Fibroblast of skin of scalp (primary cell): ENCODE measurements at regions not wholly inside any gene's neighbourhood (a gene's known extent, or its start where the extent isn't known, plus 50 kb on each side); places are given as distances from the start of the nearest gene placed in this dataset.
"Not testable (repeated sequence)": the region's sequence is repeated elsewhere in the genome, so short reads cannot be mapped to it uniquely, and the experiment has no call there.

Experiments
- DNase-seq: peaks from one replicate; pipeline ENCODE4 v3.0.0-alpha.2; 2013

- DNase-seq, result not testable (repeated sequence)
These were observed 206.6 kb upstream of the HTR1E start for GRCh38 chr6:86730772-86731171.

GRCh38 chr6:86730216-86730615 lies 207.1 kb upstream of the HTR1E start:
- DNase-seq, result no peak

DNA sequence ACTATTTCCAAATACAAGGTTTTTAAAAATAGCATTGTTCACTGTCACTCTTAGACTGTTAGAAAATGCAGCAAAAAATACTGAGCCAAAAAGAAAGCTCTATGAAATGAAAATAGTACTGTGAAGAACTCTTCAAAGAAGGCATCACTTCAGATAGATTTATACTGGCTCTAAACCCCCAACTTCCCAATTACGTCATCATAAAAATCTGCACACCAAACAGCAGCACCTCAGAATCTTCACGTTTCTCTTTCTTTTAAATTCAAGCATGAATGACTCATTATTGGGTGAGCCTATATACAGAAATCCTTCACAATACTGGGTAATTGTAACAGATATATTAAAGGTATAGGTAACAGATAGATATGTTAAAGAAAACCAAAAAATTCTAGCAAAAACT lies 208.4 kb upstream of the HTR1E start:
- no peak for DNase-seq

GRCh38 chr6:86724695-86725094 lies 212.6 kb upstream of the HTR1E start:
- no peak for DNase-seq

- DNase-seq, result peak; percentile 4
These were observed 213.6 kb upstream of the HTR1E start for GRCh38 chr6:86723729-86724128.

- DNase-seq, result no peak
These were observed 214.2 kb upstream of the HTR1E start for GRCh38 chr6:86723151-86723550.

DNA sequence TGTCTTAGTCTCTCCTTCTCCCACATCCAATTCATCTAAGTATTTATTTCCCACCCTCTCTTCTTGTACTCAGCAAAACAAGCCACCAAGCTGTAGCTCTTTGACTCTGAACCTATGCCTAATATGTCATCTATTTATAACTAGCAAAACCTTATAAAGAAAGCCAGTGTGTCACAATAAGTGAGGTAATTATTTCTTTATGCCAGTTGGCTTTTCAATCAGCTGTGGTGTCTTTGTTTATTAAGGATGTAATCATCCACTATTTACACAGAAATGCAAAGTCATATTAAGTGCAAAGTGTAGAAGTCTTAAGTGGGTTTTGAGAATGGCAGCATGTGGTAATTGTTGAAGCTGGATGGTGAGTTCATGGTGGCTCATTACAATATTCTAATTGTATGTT lies 215.2 kb upstream of the HTR1E start:
- DNase-seq, result no peak

- no peak for DNase-seq
These were observed 221.7 kb upstream of the HTR1E start for GRCh38 chr6:86715676-86716075.

GRCh38 chr6:86712039-86712438 lies 225.3 kb upstream of the HTR1E start:
- no peak for DNase-seq

- no peak for DNase-seq
These were observed 229.7 kb upstream of the HTR1E start for GRCh38 chr6:86707545-86708120.

DNA sequence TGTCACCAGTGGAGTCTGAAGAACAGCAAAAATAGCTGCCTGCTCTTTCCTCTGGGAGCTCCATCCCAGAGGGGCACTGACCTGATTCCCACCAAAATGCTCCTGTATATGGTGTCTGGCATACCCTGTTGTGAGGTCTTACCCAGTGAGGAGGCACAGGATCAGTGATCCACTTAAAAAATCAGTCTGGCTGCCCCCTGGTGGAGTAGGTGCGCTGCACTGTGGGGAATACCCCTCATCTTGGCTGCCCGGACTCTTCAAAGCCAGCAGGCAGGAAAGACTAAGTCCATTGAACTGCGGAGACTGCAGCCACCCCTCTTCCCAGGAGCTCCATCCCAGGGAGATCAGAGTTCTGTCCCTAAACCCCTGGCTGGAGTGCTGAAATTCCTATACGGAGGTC lies 230.9 kb upstream of the HTR1E start:
- no peak for DNase-seq

DNA sequence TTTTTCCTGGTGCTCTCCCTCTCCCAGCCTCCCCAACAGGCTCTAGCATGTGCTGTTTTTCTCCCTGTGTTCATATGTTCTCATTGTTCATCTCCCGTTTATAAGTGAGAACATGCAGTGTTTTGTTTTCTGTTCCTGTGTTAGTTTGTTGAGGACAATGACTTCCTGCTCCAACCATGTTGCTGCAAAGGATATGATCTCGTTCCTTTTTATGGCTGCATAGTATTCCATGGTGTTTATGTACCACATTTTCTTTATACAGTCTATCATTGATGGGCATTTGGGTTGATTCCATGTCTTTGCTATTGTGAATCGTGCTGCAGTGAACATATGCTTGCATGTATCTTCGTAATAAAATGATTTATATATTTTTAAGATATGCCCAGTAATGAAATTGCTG lies 236.1 kb upstream of the HTR1E start:
- DNase-seq, result not testable (repeated sequence)

DNA sequence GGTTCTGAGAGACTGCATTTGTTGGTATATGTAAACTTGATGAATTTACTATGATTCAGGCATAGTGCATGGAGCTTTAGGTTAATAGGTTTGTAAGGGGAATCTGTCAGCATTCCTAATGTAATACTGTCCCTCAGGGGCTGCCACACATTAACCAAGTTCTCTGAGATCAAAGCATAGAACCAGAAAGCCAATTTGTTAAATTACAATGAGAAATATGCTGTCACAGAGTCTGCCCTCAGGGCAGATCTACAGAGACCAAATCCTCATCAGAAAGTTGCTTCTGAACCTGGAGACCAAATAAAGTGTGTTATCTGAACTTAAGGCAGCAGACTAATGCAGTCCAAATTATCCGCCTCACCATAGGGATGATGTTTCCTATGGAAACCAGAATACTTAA lies 250.8 kb upstream of the HTR1E start:
- no peak for DNase-seq

DNA sequence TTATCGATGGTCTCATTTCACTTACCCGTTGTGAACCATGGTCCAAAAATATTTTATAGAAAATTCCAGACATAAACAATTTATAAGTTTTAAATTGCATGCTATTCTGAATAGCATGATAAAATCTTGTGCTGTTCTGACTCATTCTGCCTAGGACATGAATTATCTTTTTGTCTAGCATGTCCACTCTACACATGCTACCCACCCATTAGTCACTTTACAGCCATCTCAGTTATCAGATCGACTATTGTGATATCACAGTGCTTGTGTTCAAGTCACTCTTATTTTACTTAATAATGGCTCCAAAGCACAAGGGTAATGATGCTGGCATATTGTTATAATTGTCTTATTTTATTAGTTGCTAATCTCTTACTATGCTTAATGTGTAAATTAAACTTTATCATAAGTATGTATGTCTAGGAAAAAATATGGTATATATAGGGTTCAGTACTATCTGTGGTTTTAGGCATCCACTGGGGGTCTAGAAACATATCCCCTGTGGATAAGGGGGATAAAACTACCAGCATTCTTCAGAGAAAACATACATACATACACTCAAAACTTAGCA lies 252.0 kb upstream of the HTR1E start:
- DNase-seq, result no peak

DNA sequence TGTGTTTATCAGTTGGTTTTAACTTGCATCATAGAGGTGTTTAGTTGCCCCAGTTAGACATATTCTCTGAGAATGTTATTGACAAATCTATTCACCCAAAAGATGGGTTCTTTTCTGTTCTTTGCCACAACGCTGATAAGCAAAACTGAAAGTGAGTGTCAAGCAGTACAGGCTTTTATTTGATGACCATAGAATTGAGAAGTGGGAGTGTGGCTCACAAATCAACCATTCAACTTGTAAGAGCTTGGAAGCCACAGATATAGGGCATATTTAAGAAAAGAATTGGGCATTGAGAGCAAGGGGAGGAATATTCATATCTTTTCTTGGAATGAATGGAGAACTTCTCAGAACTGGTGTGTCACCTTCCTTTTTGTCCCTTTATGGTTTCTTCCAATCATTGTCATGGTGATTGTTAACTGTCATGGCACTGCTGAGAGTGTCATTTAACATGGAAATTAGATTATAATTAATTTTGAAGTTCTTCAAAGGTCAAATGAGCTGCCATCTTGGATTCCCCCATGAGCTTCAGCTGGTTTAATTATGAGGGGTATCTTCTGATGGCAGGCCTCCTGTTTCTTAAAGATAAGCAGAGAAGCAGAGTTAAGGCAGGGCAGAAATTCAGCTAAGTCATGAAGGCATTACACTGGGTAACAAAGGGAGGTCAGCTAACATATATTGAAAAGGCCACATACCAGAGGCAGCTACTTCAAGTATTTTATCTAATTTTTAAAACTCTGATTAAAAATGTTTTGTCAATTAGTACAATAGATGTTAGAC lies 254.0 kb upstream of the HTR1E start:
- DNase-seq, result no peak

GRCh38 chr6:86682297-86682696 lies 255.0 kb upstream of the HTR1E start:
- no peak for DNase-seq

- DNase-seq, result not testable (repeated sequence)
These were observed 256.2 kb upstream of the HTR1E start for GRCh38 chr6:86681140-86681539.

DNA sequence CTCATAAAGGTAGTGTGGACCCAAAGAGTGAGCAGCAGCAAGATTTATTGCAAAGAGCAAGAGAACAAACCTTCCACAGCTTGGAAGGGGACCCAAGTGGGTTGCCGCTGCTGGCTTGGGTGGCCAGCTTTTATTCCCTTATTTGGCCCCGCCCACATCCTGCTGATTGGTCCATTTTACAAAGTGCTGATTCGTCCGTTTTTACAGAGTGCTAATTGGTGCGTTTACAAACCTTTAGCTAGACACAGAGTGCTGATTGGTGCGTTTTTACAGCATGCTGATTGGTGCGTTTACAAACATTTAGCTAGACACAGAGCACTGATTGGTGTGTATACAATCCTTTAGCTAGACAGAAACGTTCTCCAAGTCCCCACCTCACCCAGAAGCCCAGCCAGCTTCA lies 265.2 kb upstream of the HTR1E start:
- not testable (repeated sequence) for DNase-seq

DNA sequence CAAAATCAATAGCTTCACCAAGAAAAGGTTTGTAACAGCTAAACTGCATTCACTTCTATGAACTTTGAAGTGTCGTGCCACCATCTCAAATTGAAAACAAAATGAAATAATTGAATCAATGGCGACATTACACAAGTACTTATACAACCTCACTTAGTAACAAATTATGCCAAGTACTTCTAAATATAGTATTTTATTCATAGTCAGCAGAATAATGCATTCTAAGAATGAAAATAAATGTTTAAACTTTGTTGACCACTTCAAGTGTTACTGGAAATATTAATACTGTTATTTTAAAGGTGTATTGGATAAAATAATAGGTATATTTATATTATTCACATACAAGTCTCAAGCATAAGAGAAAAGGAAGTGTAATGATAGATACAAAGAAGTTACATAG lies 280.1 kb upstream of the HTR1E start:
- no peak for DNase-seq

DNA sequence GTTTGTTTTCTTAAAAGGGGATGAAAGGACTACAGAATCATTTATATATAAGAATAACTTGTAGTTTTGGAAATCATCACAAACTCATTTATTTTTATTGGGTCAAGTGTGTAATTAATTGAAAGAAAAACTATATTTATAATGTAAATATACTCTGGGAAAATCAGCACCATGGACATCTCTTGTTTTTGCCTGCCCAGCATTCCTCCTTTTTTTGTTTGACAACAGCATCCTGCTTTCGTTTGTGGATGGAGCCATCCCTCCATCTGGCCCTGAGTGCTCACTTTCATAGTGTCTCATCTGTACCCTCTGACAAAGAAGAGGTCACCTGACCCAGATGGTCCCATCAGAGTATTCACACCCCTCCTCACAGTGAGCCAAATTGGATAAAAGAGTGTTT lies 308.2 kb upstream of the HTR1E start:
- no peak for DNase-seq

DNA sequence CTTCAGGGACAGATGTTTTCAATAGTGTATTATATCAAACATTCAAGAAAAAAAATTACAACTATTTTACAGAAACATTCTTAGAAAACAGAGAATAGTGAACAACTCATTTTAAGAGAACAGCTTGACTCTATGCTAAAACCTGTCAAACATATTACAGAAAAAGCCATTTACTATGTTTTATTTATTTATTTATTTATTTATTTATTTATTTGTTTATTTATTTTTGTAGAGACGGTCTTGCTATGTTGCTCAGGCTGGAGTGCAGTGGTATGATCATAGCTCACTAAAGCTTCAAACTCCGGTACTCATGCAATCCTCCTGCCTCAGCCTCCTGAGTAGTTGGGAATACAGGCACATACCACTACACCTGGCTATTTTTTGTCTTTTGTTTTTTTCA lies 317.9 kb upstream of the HTR1E start:
- no peak for DNase-seq

GRCh38 chr6:86615299-86615698 lies 322.0 kb upstream of the HTR1E start:
- DNase-seq, result no peak

GRCh38 chr6:86609549-86610388 lies 327.6 kb upstream of the HTR1E start:
- no peak for DNase-seq
